Progenitor cell of endocrine pancreas (in vitro differentiated cells): ENCODE measurements at regions not wholly inside any gene's neighbourhood (a gene's known extent, or its start where the extent isn't known, plus 50 kb on each side); places are given as distances from the start of the nearest gene placed in this dataset.

Experiments
- DNase-seq: peaks from one replicate; pipeline ENCODE4 v3.0.0; 2021; ENCODE audit warnings: low spot score; ENCODE audit not compliant: unreplicated experiment
- H3K27ac Mint-ChIP-seq: 2 replicates; pipeline ENCODE4 v1.8.0; 2021; ENCODE audit warnings: mild to moderate bottlenecking, moderate library complexity, mixed read lengths
- H3K27me3 Mint-ChIP-seq: 2 replicates; pipeline ENCODE4 v1.8.0; 2021; ENCODE audit warnings: mixed read lengths
- H3K36me3 Mint-ChIP-seq: 2 replicates; pipeline ENCODE4 v1.8.0; 2022; ENCODE audit warnings: mixed read lengths; ENCODE audit not compliant: insufficient read depth
- H3K4me1 Mint-ChIP-seq: 2 replicates; pipeline ENCODE4 v1.8.0; 2021; ENCODE audit warnings: low read depth, mixed read lengths
- H3K4me3 Mint-ChIP-seq: 2 replicates; pipeline ENCODE4 v1.8.0; 2021; ENCODE audit warnings: low read depth, mild to moderate bottlenecking, moderate library complexity, mixed read lengths
- H3K9me3 Mint-ChIP-seq: 2 replicates; pipeline ENCODE4 v1.8.0; 2021; ENCODE audit warnings: low read depth, mixed read lengths
- TF ChIP-seq, protein P1 (sequence below): fragments of 200-600 bp; sonication (generic); IDR thresholded peaks from one replicate; pipeline ENCODE4 v1.5.0; 2021; ENCODE audit warnings: antibody characterized with exemption, mild to moderate bottlenecking; ENCODE audit not compliant: unreplicated experiment

DNA sequence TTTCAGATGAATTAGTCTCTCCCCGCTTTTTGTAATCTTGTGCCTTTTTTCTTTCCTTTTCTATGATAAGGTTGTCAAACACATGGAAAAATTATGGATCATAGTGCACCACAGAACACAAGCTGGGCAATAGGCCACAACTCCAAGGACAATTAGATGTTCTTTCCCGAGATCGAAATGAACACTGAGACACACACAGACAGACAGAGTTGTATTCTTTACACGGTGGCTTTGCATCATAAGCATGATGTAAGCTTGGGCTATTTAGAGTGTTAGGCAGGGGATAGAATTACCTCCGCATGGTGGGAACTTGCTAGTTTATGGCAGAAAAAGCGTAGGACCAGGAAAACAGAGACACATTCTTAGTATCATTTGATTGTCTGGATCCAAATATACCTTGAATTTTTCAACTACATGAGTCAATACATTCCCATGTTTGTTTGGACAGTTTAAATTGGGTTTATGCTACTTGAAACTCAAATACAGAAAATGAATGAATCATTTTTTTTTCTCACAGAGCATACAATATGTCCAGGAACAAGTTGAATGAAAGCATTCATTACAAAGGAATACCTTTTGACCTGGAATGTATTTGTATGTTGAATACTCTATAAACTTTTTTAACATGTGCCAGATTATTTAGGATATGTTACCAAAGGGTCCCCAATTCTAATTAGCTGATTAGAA lies 1611.5 kb upstream of the TMEFF2 start:
- TF ChIP-seq, protein P1, sequence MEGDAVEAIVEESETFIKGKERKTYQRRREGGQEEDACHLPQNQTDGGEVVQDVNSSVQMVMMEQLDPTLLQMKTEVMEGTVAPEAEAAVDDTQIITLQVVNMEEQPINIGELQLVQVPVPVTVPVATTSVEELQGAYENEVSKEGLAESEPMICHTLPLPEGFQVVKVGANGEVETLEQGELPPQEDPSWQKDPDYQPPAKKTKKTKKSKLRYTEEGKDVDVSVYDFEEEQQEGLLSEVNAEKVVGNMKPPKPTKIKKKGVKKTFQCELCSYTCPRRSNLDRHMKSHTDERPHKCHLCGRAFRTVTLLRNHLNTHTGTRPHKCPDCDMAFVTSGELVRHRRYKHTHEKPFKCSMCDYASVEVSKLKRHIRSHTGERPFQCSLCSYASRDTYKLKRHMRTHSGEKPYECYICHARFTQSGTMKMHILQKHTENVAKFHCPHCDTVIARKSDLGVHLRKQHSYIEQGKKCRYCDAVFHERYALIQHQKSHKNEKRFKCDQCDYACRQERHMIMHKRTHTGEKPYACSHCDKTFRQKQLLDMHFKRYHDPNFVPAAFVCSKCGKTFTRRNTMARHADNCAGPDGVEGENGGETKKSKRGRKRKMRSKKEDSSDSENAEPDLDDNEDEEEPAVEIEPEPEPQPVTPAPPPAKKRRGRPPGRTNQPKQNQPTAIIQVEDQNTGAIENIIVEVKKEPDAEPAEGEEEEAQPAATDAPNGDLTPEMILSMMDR = no peak
- DNase-seq = no peak
- Mint-ChIP-seq H3K4me1 (peaks cover 3% of the 10 kb centered on the region), H3K27ac (no peak overlapping the region), H3K9me3 (no peaks in the 10 kb centered on the region), H3K27me3 (no peaks in the 10 kb centered on the region), H3K36me3 (no peaks in the 10 kb centered on the region), H3K4me3 (no peak overlapping the region)

DNA sequence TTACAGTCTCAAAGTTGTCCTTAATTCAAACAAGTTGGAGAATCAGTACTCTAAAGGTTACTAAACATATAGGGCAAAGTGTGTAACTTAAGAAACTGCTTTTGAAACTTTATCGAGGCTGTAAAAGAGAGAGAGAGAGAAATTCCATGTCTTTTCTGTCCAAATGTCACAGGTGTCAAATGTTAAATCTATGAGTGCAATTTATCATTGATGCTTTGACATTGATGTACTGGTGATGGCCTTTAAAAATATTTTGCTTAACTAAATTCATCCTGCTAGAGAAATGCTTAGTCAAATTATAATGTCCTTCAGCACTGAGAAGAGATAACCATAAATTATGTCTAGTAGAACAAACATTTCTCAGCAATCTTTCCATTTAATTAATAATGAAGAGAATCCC lies 1602.1 kb upstream of the TMEFF2 start:
- H3K9me3 Mint-ChIP-seq = no peaks in the 10 kb centered on the region
- no peaks in the 10 kb centered on the region for H3K4me1 Mint-ChIP-seq
- no peak overlapping the region for H3K27ac Mint-ChIP-seq
- no peaks in the 10 kb centered on the region for H3K27me3 Mint-ChIP-seq
- no peak overlapping the region for H3K4me3 Mint-ChIP-seq
- DNase-seq = no peak
- no peaks in the 10 kb centered on the region for H3K36me3 Mint-ChIP-seq
- TF ChIP-seq, protein P1 = no peak

DNA sequence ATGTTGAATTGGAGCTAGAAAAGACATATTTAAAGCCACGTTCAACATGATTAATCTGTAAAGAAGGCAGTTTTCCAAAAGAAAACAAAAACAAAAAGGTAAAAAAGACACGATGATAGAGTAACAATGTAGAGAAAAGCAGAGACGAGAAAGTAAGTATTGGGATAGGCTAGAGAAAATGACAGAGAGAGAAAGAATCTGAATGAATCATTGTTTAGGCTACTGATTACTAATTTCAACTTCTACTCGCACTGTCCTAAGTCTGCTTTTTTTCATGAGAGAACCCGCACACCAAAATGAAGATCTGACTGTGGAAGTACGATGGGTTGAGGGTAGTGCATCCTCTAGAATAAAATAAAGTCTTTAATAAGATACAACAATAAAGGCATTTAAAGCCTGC lies 1599.2 kb upstream of the TMEFF2 start:
- no peaks in the 10 kb centered on the region for H3K36me3 Mint-ChIP-seq

DNA sequence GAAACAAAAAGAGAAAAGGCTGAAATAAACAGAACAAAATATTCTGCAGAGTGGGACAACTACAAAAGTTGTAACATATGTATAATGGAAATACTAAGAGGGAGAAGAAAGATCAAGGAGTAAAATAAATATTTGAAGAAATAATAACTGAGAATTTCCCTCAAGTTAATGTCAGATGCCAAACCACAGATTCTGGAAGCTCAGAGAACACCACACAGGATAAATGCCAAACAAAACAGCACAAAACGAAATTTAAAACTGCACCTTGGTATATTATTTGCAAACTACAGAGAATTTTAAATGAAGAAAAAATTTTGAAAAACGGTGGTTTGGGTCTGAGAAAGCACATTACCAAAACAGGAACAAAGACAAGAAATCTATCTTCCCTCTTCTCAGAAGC lies 1588.9 kb upstream of the TMEFF2 start:
- H3K27ac Mint-ChIP-seq = no peak overlapping the region
- H3K36me3 Mint-ChIP-seq = no peaks in the 10 kb centered on the region
- H3K4me3 Mint-ChIP-seq = no peak overlapping the region
- peaks cover 14% of the 10 kb centered on the region for H3K9me3 Mint-ChIP-seq
- TF ChIP-seq, protein P1 = no peak
- DNase-seq = no peak
- H3K27me3 Mint-ChIP-seq = no peaks in the 10 kb centered on the region
- H3K4me1 Mint-ChIP-seq = no peaks in the 10 kb centered on the region

More for the DNA sequence above, 1599.2 kb upstream of the TMEFF2 start:
- Mint-ChIP-seq H3K27me3 (no peaks in the 10 kb centered on the region), H3K4me1 (no peaks in the 10 kb centered on the region), H3K9me3 (no peaks in the 10 kb centered on the region), H3K27ac (no peak overlapping the region), H3K4me3 (no peak overlapping the region)
- TF ChIP-seq, protein P1 = no peak
- no peak for DNase-seq

DNA sequence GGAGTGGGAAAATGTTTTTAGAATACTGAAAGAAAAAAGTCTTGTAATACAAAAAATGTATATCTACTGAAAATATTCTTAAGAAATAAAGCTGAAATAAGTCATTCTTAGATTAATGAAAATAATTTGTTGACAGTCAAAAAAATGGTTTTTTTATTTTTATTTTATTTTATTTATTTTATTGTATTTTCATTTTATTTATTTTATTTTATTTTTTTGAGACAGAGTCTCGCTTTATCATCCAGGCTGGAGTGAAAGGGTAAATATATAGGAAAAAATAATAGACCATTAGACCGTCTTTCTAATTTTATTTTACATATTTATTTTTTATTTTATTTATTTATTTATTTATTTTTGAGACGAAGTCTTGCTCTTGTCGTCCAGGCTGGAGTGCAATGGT lies 1583.6 kb upstream of the TMEFF2 start:
- H3K36me3 Mint-ChIP-seq = no peaks in the 10 kb centered on the region
- no peaks in the 10 kb centered on the region for H3K4me1 Mint-ChIP-seq
- no peaks in the 10 kb centered on the region for H3K9me3 Mint-ChIP-seq
- no peak overlapping the region for H3K27ac Mint-ChIP-seq
- H3K4me3 Mint-ChIP-seq = no peak overlapping the region
- no peak for DNase-seq
- no peaks in the 10 kb centered on the region for H3K27me3 Mint-ChIP-seq
- TF ChIP-seq, protein P1 = no peak
